H9 (cell line): ENCODE measurements at regions not wholly inside any gene's neighbourhood (a gene's known extent, or its start where the extent isn't known, plus 50 kb on each side); places are given as distances from the start of the nearest gene placed in this dataset.

ENCODE experiments used
- DNase-seq: peaks from one replicate; pipeline ENCODE4 v3.0.0-alpha.2; 2017
- H2AFZ ChIP-seq: one replicate; pipeline ENCODE4 v1.6.1; 2013; ENCODE audit warnings: mild to moderate bottlenecking, low read length, control low read depth, moderate library complexity
- H2AK5ac ChIP-seq: 2 replicates; pipeline ENCODE4 v1.6.1; 2013; ENCODE audit warnings: low read length, control low read depth, mixed read lengths; ENCODE audit not compliant: insufficient read length
- H2BK120ac ChIP-seq: one replicate; pipeline ENCODE4 v1.6.1; 2013; ENCODE audit warnings: low read depth, mild to moderate bottlenecking, low read length, control low read depth, inconsistent platforms; ENCODE audit not compliant: poor library complexity, severe bottlenecking
- H2BK12ac ChIP-seq: 2 replicates; pipeline ENCODE4 v1.6.1; 2013; ENCODE audit warnings: low read length, control low read depth, mixed read lengths, low read depth; ENCODE audit not compliant: insufficient read length
- H2BK15ac ChIP-seq: 2 replicates; pipeline ENCODE4 v1.6.1; 2013; ENCODE audit warnings: low read depth, low read length, control low read depth
- H2BK20ac ChIP-seq: one replicate; pipeline ENCODE4 v1.6.1; 2013; ENCODE audit warnings: low read depth, mild to moderate bottlenecking, low read length, control low read depth, inconsistent platforms; ENCODE audit not compliant: poor library complexity, severe bottlenecking
- H2BK5ac ChIP-seq: 2 replicates; pipeline ENCODE4 v1.6.1; 2013; ENCODE audit warnings: low read length, control low read depth, mixed read lengths; ENCODE audit not compliant: insufficient read length
- H3K14ac ChIP-seq: 2 replicates; pipeline ENCODE4 v1.6.1; 2013; ENCODE audit warnings: low read length, control low read depth; ENCODE audit not compliant: insufficient read depth
- H3K18ac ChIP-seq: 2 replicates; pipeline ENCODE4 v1.6.1; 2013; ENCODE audit warnings: low read depth, mild to moderate bottlenecking, mixed read lengths, low read length, control low read depth; ENCODE audit not compliant: insufficient read length
- H3K23ac ChIP-seq: 2 replicates; pipeline ENCODE4 v1.6.1; 2013; ENCODE audit warnings: low read length, control low read depth, mixed read lengths, low read depth; ENCODE audit not compliant: insufficient read length
- H3K23me2 ChIP-seq: 2 replicates; pipeline ENCODE4 v1.6.1; 2013; ENCODE audit warnings: low read depth, mild to moderate bottlenecking, mixed read lengths, low read length, control low read depth; ENCODE audit not compliant: insufficient read length, poor library complexity, severe bottlenecking
- H3K27ac ChIP-seq: 2 replicates; pipeline ENCODE4 v1.5.1; 2013; ENCODE audit warnings: low read length, control low read depth, mixed read lengths, low read depth; ENCODE audit not compliant: insufficient read length
- H3K27me3 ChIP-seq: 2 replicates; pipeline ENCODE4 v1.6.1; 2013; ENCODE audit warnings: low read length, control low read depth, inconsistent platforms; ENCODE audit not compliant: insufficient read depth
- H3K4ac ChIP-seq: 2 replicates; pipeline ENCODE4 v1.6.1; 2013; ENCODE audit warnings: low read depth, mild to moderate bottlenecking, control low read depth, inconsistent platforms, low read length, moderate library complexity
- H3K4me1 ChIP-seq: 2 replicates; pipeline ENCODE4 v1.6.1; 2013; ENCODE audit warnings: low read length, control low read depth, inconsistent platforms; ENCODE audit not compliant: insufficient read depth
- H3K4me2 ChIP-seq: 2 replicates; pipeline ENCODE4 v1.6.1; 2013; ENCODE audit warnings: low read length, control low read depth, mixed read lengths; ENCODE audit not compliant: insufficient read length, insufficient read depth
- H3K56ac ChIP-seq: 2 replicates; pipeline ENCODE4 v1.6.1; 2013; ENCODE audit warnings: low read depth, mild to moderate bottlenecking, mixed read lengths, low read length, control low read depth; ENCODE audit not compliant: insufficient read length
- H3K79me1 ChIP-seq: 2 replicates; pipeline ENCODE4 v1.6.1; 2013; ENCODE audit warnings: low read depth, mild to moderate bottlenecking, moderate library complexity, low read length, control low read depth, inconsistent platforms; ENCODE audit not compliant: insufficient read depth, poor library complexity, severe bottlenecking
- H3K79me2 ChIP-seq: 2 replicates; pipeline ENCODE4 v1.6.1; 2013; ENCODE audit warnings: low read length, control low read depth, inconsistent platforms; ENCODE audit not compliant: insufficient read depth
- H3K9ac ChIP-seq: 2 replicates; pipeline ENCODE4 v1.6.1; 2013; ENCODE audit warnings: low read length, control low read depth, mixed read lengths; ENCODE audit not compliant: insufficient read length; ENCODE audit errors: extremely low read depth
- H3K9me3 ChIP-seq: one replicate; pipeline ENCODE4 v1.6.1; 2013; ENCODE audit warnings: low read depth, low read length, inconsistent platforms; ENCODE audit not compliant: control insufficient read depth
- H3T11ph ChIP-seq: one replicate; pipeline ENCODE4 v1.6.1; 2013; ENCODE audit warnings: mild to moderate bottlenecking, low read length, control low read depth, inconsistent platforms
- H4K20me1 ChIP-seq: one replicate; pipeline ENCODE4 v1.6.1; 2013; ENCODE audit not compliant: control insufficient read depth, insufficient read length, insufficient read depth
- H4K5ac ChIP-seq: 2 replicates; pipeline ENCODE4 v1.6.1; 2013; ENCODE audit warnings: low read depth, mild to moderate bottlenecking, mixed read lengths, low read length, control low read depth; ENCODE audit not compliant: insufficient read length
- H4K8ac ChIP-seq: replicated peaks from 2 replicates; pipeline ENCODE4 v1.6.1; 2013; ENCODE audit warnings: low read length, control low read depth, mixed read lengths, low read depth; ENCODE audit not compliant: insufficient read length
- H4K91ac ChIP-seq: 2 replicates; pipeline ENCODE4 v1.6.1; 2013; ENCODE audit warnings: low read depth, mild to moderate bottlenecking, moderate library complexity, mixed read lengths, low read length, control low read depth; ENCODE audit not compliant: insufficient read length
- H3K27ac Mint-ChIP-seq, 3 experiments: 2 replicates in 2 of 3; 3 replicates in 1 of 3; pipeline ENCODE4 v1.8.0; 2020 to 2021; ENCODE audit warnings: mixed read lengths in 3 of 3, mild to moderate bottlenecking in 1 of 3, moderate library complexity in 1 of 3
- H3K27me3 Mint-ChIP-seq: 2 replicates; pipeline ENCODE4 v1.8.0; 2021; ENCODE audit warnings: low read depth, mild to moderate bottlenecking, moderate library complexity, mixed read lengths
- H3K36me3 Mint-ChIP-seq, 3 experiments: 2 replicates in 2 of 3; 3 replicates in 1 of 3; pipeline ENCODE4 v1.8.0; 2020 to 2021; ENCODE audit warnings: low read depth in 3 of 3, mixed read lengths in 3 of 3; ENCODE audit not compliant: insufficient read depth in 1 of 3
- H3K4me1 Mint-ChIP-seq, 2 experiments: 2 replicates each; pipeline ENCODE4 v1.8.0; 2020; ENCODE audit warnings: mixed read lengths in 2 of 2
- H3K4me3 Mint-ChIP-seq, 2 experiments: 2 replicates in 1 of 2; 3 replicates in 1 of 2; pipeline ENCODE4 v1.8.0; 2020 to 2021; ENCODE audit warnings: mild to moderate bottlenecking in 2 of 2, mixed read lengths in 2 of 2, moderate library complexity in 1 of 2
- H3K9me3 Mint-ChIP-seq, 2 experiments: 2 replicates in 1 of 2; 3 replicates in 1 of 2; pipeline ENCODE4 v1.8.0; 2020; ENCODE audit warnings: mild to moderate bottlenecking in 2 of 2, mixed read lengths in 2 of 2, moderate library complexity in 1 of 2
- WGBS: extraction: QIAGEN DNeasy Blood & Tissue Kit; methylation state at CpG from one replicate; pipeline ENCODE4 v1.1.7; 2013; ENCODE audit warnings: missing lambda C conversion rate, low lambda C conversion rate, mixed read lengths; ENCODE audit not compliant: insufficient read length; ENCODE audit errors: extremely low coverage; 5-methylcytosine and 5-hydroxymethylcytosine counted together
- TF ChIP-seq, protein P1 (sequence below): fragments of 200-600 bp; sonication (generic); conservative IDR thresholded peaks from 3 replicates; pipeline ENCODE4 v1.8.0; 2021; ENCODE audit warnings: antibody characterized with exemption, mild to moderate bottlenecking

DNA sequence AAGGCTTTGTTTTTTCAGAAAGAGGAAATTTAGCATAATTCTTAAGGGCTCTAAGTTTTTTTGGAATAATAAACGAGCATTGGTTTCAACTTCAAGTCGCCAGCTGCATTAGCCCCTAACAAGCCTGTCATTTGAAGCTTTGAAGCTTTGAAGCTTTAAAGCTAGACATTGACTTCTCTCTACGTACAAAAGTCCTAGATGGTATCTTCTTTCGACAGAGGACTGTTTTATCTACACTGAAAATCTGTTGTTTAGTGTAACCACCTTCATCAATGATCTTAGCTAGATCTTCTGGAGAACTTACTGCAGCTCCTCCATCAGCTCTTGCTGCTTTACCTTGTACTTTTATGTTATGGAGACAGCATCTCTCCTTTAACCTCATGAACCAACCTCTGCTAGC, 79.6 kb upstream of the TMEM72 start:
- TF ChIP-seq, protein P1, sequence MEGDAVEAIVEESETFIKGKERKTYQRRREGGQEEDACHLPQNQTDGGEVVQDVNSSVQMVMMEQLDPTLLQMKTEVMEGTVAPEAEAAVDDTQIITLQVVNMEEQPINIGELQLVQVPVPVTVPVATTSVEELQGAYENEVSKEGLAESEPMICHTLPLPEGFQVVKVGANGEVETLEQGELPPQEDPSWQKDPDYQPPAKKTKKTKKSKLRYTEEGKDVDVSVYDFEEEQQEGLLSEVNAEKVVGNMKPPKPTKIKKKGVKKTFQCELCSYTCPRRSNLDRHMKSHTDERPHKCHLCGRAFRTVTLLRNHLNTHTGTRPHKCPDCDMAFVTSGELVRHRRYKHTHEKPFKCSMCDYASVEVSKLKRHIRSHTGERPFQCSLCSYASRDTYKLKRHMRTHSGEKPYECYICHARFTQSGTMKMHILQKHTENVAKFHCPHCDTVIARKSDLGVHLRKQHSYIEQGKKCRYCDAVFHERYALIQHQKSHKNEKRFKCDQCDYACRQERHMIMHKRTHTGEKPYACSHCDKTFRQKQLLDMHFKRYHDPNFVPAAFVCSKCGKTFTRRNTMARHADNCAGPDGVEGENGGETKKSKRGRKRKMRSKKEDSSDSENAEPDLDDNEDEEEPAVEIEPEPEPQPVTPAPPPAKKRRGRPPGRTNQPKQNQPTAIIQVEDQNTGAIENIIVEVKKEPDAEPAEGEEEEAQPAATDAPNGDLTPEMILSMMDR, result no peak
- DNase-seq, result no peak
- no peak overlapping the region for H4K5ac ChIP-seq
- no peaks in the 10 kb centered on the region for H4K20me1 ChIP-seq
- no peaks in the 10 kb centered on the region for H3K9me3 ChIP-seq
- no peak overlapping the region for H3T11ph ChIP-seq
- Mint-ChIP-seq H3K4me1 (peaks cover 15 to 19% of the 10 kb centered on the region in 2 experiments), H3K27me3 (peaks cover 3% of the 10 kb centered on the region; the same call in 1 of the 2 replicates), H3K27ac (no peak overlapping the region), H3K9me3 (no peaks in the 10 kb centered on the region), H3K36me3 (no peaks in the 10 kb centered on the region), H3K4me3 (no peak overlapping the region)
- H2BK5ac ChIP-seq, result no peak overlapping the region
- WGBS, result no CpG with 5 or more reads among the region's 4 CpGs
- no peak overlapping the region for H2AK5ac ChIP-seq
- H3K79me1 ChIP-seq, result no peaks in the 10 kb centered on the region
- no peak overlapping the region for H4K91ac ChIP-seq
- H3K18ac ChIP-seq, result no peak overlapping the region
- no peaks in the 10 kb centered on the region for H3K27me3 ChIP-seq
- H3K4ac ChIP-seq, result no peak overlapping the region
- no peak overlapping the region for H3K23ac ChIP-seq
- peaks cover 2% of the 10 kb centered on the region for H3K23me2 ChIP-seq
- H2BK120ac ChIP-seq, result no peak overlapping the region
- H3K9ac ChIP-seq, result no peak overlapping the region
- H3K4me1 ChIP-seq, result no peaks in the 10 kb centered on the region
- no peak overlapping the region for H3K4me2 ChIP-seq
- H3K56ac ChIP-seq, result no peak overlapping the region
- no peak overlapping the region for H4K8ac ChIP-seq
- no peak overlapping the region for H3K14ac ChIP-seq
- H2BK15ac ChIP-seq, result no peak overlapping the region
- no peaks in the 10 kb centered on the region for H3K79me2 ChIP-seq
- no peak overlapping the region for H2BK20ac ChIP-seq
- no peak overlapping the region for H2AFZ ChIP-seq
- H2BK12ac ChIP-seq, result no peak overlapping the region
- no peak overlapping the region for H3K27ac ChIP-seq
